Vagina (tissue), 2 donors: ENCODE measurements at regions not wholly inside any gene's neighbourhood (a gene's known extent, or its start where the extent isn't known, plus 50 kb on each side); places are given as distances from the start of the nearest gene placed in this dataset.

Experiments used
- POLR2A ChIP-seq, 2 donors: fragments of 450-650 bp; IDR thresholded peaks; one replicate each; pipeline ENCODE4 v1.6.1; 2017; ENCODE audit warnings: antibody characterized with exemption in 2 of 2, mild to moderate bottlenecking in 2 of 2, moderate library complexity in 2 of 2
- TF ChIP-seq, protein P1 (sequence below), 3 experiments: fragments of 450-650 bp in 2 of 3; fragments of 200-600 bp in 1 of 3; sonication (generic) in 1 of 3; IDR thresholded peaks; one replicate each; pipeline ENCODE4 v1.5.1; 2017 to 2019; ENCODE audit warnings: antibody characterized with exemption in 3 of 3, mild to moderate bottlenecking in 2 of 3, moderate library complexity in 2 of 3

DNA sequence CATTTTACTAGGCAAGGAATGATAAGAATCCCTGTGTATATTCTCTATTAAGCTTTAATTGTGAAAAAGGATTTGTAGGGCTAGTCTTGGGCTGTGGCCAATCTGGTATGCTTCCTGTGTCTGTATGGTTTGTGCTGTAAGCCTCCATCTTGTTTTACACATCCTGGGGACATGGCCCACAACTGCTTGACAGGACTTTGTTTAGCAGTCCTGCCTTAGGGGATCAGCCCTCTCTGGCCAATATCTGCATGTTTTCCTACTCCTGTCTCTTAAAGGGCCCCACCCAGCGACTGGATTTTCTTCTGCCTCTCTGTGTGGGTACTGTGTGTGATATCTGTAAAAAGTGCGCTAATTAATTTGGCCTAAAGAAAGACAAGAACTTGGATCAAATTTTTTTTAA lies 813.2 kb downstream of the PLA2G4A start:
- TF ChIP-seq, protein P1, sequence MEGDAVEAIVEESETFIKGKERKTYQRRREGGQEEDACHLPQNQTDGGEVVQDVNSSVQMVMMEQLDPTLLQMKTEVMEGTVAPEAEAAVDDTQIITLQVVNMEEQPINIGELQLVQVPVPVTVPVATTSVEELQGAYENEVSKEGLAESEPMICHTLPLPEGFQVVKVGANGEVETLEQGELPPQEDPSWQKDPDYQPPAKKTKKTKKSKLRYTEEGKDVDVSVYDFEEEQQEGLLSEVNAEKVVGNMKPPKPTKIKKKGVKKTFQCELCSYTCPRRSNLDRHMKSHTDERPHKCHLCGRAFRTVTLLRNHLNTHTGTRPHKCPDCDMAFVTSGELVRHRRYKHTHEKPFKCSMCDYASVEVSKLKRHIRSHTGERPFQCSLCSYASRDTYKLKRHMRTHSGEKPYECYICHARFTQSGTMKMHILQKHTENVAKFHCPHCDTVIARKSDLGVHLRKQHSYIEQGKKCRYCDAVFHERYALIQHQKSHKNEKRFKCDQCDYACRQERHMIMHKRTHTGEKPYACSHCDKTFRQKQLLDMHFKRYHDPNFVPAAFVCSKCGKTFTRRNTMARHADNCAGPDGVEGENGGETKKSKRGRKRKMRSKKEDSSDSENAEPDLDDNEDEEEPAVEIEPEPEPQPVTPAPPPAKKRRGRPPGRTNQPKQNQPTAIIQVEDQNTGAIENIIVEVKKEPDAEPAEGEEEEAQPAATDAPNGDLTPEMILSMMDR (IDR thresholded peaks at IDR 0.05), result no peak
- TF ChIP-seq POLR2A (IDR thresholded peaks at IDR 0.05), result no peak
